GM10266 (cell line): ENCODE measurements at regions not wholly inside any gene's neighbourhood (a gene's known extent, or its start where the extent isn't known, plus 50 kb on each side); places are given as distances from the start of the nearest gene placed in this dataset.
A peak's percentile ranks its signal among the peaks of the same experiment; 100 is the strongest.

Experiments
- DNase-seq: peaks from one replicate; pipeline ENCODE4 v3.0.0; 2012; ENCODE audit errors: extremely low spot score
- CTCF ChIP-seq: IDR thresholded peaks from 2 replicates; pipeline ENCODE4 v1.5.1; 2012; ENCODE audit warnings: mild to moderate bottlenecking, low read depth; ENCODE audit not compliant: control insufficient read depth, insufficient read depth; ENCODE audit errors: missing control alignments

- TF ChIP-seq CTCF = no peak
- peak; percentile 22 for DNase-seq
These were observed 89.3 kb upstream of the AHI1 start for GRCh38 chr6:135586844-135587243.

GRCh38 chr6:135592276-135592675, 94.7 kb upstream of the AHI1 start:
- TF ChIP-seq CTCF = no peak
- no peak for DNase-seq

- TF ChIP-seq CTCF = no peak
- DNase-seq = no peak
These were observed 96.5 kb upstream of the AHI1 start for GRCh38 chr6:135594000-135594399.

GRCh38 chr6:135600086-135600702, 102.7 kb upstream of the AHI1 start:
- no peak for DNase-seq
- TF ChIP-seq CTCF = no peak

- TF ChIP-seq CTCF = no peak
- no peak for DNase-seq
These were observed 103.4 kb upstream of the AHI1 start for GRCh38 chr6:135600931-135601330.

GRCh38 chr6:135601857-135602256, 104.3 kb upstream of the AHI1 start:
- DNase-seq = no peak
- no peak for TF ChIP-seq CTCF

- no peak for TF ChIP-seq CTCF
These were observed 105.7 kb upstream of the AHI1 start for GRCh38 chr6:135603249-135603648.

More at GRCh38 chr6:135603249-135603648, 105.7 kb upstream of the AHI1 start:
- DNase-seq = no peak
